ENCODE measurements at regions not wholly inside any gene's neighbourhood (a gene's known extent, or its start where the extent isn't known, plus 50 kb on each side); places are given as distances from the start of the nearest gene placed in this dataset.

DNA sequence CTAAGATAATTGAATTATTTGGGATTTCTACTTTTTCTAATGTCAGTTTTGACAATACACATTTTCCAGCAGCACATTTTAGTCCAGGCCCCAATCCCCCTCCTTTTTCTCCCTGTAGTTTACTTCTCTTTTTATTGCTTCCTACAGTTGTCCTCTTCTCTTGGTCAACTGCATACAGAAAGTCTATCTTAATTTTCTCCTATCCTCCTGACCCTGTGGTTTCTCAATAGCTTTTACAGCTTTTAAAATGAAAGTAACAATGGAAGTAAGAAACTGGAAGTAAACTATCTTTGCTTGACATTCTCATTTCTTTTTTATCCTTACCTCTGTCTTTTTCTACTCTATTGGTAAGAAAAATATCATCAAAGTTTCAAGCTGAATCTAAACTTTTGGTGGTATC is 106.5 kb upstream of the OXGR1 start:
- no peak for TF ChIP-seq POLR2AphosphoS5 (IDR thresholded peaks at IDR 0.05)
- TF ChIP-seq POLR2A (IDR thresholded peaks at IDR 0.05): no peak

Measured in spleen (tissue), 3 donors.